HG03565 (cell line): ENCODE measurements at regions not wholly inside any gene's neighbourhood (a gene's known extent, or its start where the extent isn't known, plus 50 kb on each side); places are given as distances from the start of the nearest gene placed in this dataset.

Experiments used
- ATAC-seq: cut with Tn5 transposase; IDR thresholded peaks from one replicate; pipeline ENCODE4 v1.9.1; 2021; ENCODE audit warnings: mild to moderate bottlenecking, moderate library complexity; ENCODE audit not compliant: unreplicated experiment

- no peak for ATAC-seq
Observed at GRCh38 chr2:5036256-5036655, 655.9 kb upstream of the SOX11 start.

- no peak for ATAC-seq
Observed at GRCh38 chr2:5039241-5039975, 652.8 kb upstream of the SOX11 start.

- no peak for ATAC-seq
Observed at GRCh38 chr2:5040571-5040970, 651.6 kb upstream of the SOX11 start.

- ATAC-seq: no peak
Observed at GRCh38 chr2:5041501-5041900, 650.7 kb upstream of the SOX11 start.

GRCh38 chr2:5042666-5043440 lies 649.3 kb upstream of the SOX11 start:
- ATAC-seq: no peak

- no peak for ATAC-seq
Observed at GRCh38 chr2:5051300-5051699, 640.9 kb upstream of the SOX11 start.

- no peak for ATAC-seq
Observed at GRCh38 chr2:5052905-5053304, 639.3 kb upstream of the SOX11 start.

GRCh38 chr2:5057891-5058351 lies 634.3 kb upstream of the SOX11 start:
- ATAC-seq: no peak

GRCh38 chr2:5060956-5061355 lies 631.2 kb upstream of the SOX11 start:
- ATAC-seq: no peak

GRCh38 chr2:5064687-5065086 lies 627.5 kb upstream of the SOX11 start:
- no peak for ATAC-seq

GRCh38 chr2:5067816-5068215 lies 624.4 kb upstream of the SOX11 start:
- no peak for ATAC-seq

GRCh38 chr2:5070257-5070656 lies 621.9 kb upstream of the SOX11 start:
- ATAC-seq: no peak

GRCh38 chr2:5074733-5075132 lies 617.5 kb upstream of the SOX11 start:
- ATAC-seq: no peak

GRCh38 chr2:5076599-5076998 lies 615.6 kb upstream of the SOX11 start:
- ATAC-seq: no peak

- ATAC-seq: no peak
Observed at GRCh38 chr2:5077479-5078089, 614.6 kb upstream of the SOX11 start.

GRCh38 chr2:5083402-5083801 lies 608.8 kb upstream of the SOX11 start:
- ATAC-seq: no peak

- no peak for ATAC-seq
Observed at GRCh38 chr2:5089409-5089808, 602.8 kb upstream of the SOX11 start.

- no peak for ATAC-seq
Observed at GRCh38 chr2:5093056-5093455, 599.1 kb upstream of the SOX11 start.

GRCh38 chr2:5093518-5093917 lies 598.7 kb upstream of the SOX11 start:
- ATAC-seq: no peak

GRCh38 chr2:5094192-5094591 lies 598.0 kb upstream of the SOX11 start:
- ATAC-seq: no peak

- no peak for ATAC-seq
Observed at GRCh38 chr2:5098286-5098685, 593.9 kb upstream of the SOX11 start.

- ATAC-seq: no peak
Observed at GRCh38 chr2:5102823-5103222, 589.4 kb upstream of the SOX11 start.
